HG03571 (cell line): ENCODE measurements at regions not wholly inside any gene's neighbourhood (a gene's known extent, or its start where the extent isn't known, plus 50 kb on each side); places are given as distances from the start of the nearest gene placed in this dataset.

ENCODE experiments used
- ATAC-seq: cut with Tn5 transposase; IDR thresholded peaks from one replicate; pipeline ENCODE4 v1.9.1; 2021; ENCODE audit not compliant: unreplicated experiment

GRCh38 chr14:62081951-62082350 is 319.7 kb downstream of the SNAPC1 start:
- ATAC-seq, result no peak

GRCh38 chr14:62082779-62083178 is 320.6 kb downstream of the SNAPC1 start:
- ATAC-seq, result no peak

GRCh38 chr14:62084020-62084419 is 321.8 kb downstream of the SNAPC1 start:
- no peak for ATAC-seq

- no peak for ATAC-seq
Measured at GRCh38 chr14:62087191-62087590, 325.0 kb downstream of the SNAPC1 start.

GRCh38 chr14:62093736-62094135 is 331.5 kb downstream of the SNAPC1 start:
- no peak for ATAC-seq

GRCh38 chr14:62097072-62097471 is 334.9 kb downstream of the SNAPC1 start:
- no peak for ATAC-seq

- no peak for ATAC-seq
Measured at GRCh38 chr14:62097824-62098223, 335.6 kb downstream of the SNAPC1 start.

- ATAC-seq, result no peak
Measured at GRCh38 chr14:62098357-62098756, 336.1 kb downstream of the SNAPC1 start.

- no peak for ATAC-seq
Measured at GRCh38 chr14:62099091-62099490, 336.9 kb downstream of the SNAPC1 start.

GRCh38 chr14:62101189-62101588 is 339.0 kb downstream of the SNAPC1 start:
- no peak for ATAC-seq

- no peak for ATAC-seq
Measured at GRCh38 chr14:62101673-62102348, 339.6 kb downstream of the SNAPC1 start.

GRCh38 chr14:62102349-62102725 is 340.1 kb downstream of the SNAPC1 start:
- ATAC-seq, result no peak

- ATAC-seq, result no peak
Measured at GRCh38 chr14:62103464-62103863, 341.2 kb downstream of the SNAPC1 start.

GRCh38 chr14:62110941-62111340 is 348.7 kb downstream of the SNAPC1 start:
- ATAC-seq, result no peak

GRCh38 chr14:62117010-62117750 is 355.0 kb downstream of the SNAPC1 start:
- ATAC-seq, result peak; percentile 91

GRCh38 chr14:62117751-62118105 is 355.5 kb downstream of the SNAPC1 start:
- ATAC-seq, result no peak

- no peak for ATAC-seq
Measured at GRCh38 chr14:62118461-62118860, 356.2 kb downstream of the SNAPC1 start.

GRCh38 chr14:62118871-62119270 is 356.7 kb downstream of the SNAPC1 start:
- ATAC-seq, result no peak

GRCh38 chr14:62123961-62124360 is 361.7 kb downstream of the SNAPC1 start:
- no peak for ATAC-seq

GRCh38 chr14:62125793-62126192 is 363.6 kb downstream of the SNAPC1 start:
- ATAC-seq, result no peak

- ATAC-seq, result no peak
Measured at GRCh38 chr14:62126879-62127478, 364.8 kb downstream of the SNAPC1 start.

GRCh38 chr14:62130441-62130840 is 368.2 kb downstream of the SNAPC1 start:
- no peak for ATAC-seq
